H9 (cell line): ENCODE measurements at regions not wholly inside any gene's neighbourhood (a gene's known extent, or its start where the extent isn't known, plus 50 kb on each side); places are given as distances from the start of the nearest gene placed in this dataset.

Experiments used
- DNase-seq: peaks from one replicate; pipeline ENCODE4 v3.0.0-alpha.2; 2017
- H2AFZ ChIP-seq: one replicate; pipeline ENCODE4 v1.6.1; 2013; ENCODE audit warnings: mild to moderate bottlenecking, low read length, control low read depth, moderate library complexity
- H2AK5ac ChIP-seq: 2 replicates; pipeline ENCODE4 v1.6.1; 2013; ENCODE audit warnings: low read length, control low read depth, mixed read lengths; ENCODE audit not compliant: insufficient read length
- H2BK120ac ChIP-seq: one replicate; pipeline ENCODE4 v1.6.1; 2013; ENCODE audit warnings: low read depth, mild to moderate bottlenecking, low read length, control low read depth, inconsistent platforms; ENCODE audit not compliant: poor library complexity, severe bottlenecking
- H2BK12ac ChIP-seq: 2 replicates; pipeline ENCODE4 v1.6.1; 2013; ENCODE audit warnings: low read length, control low read depth, mixed read lengths, low read depth; ENCODE audit not compliant: insufficient read length
- H2BK15ac ChIP-seq: 2 replicates; pipeline ENCODE4 v1.6.1; 2013; ENCODE audit warnings: low read depth, low read length, control low read depth
- H2BK20ac ChIP-seq: one replicate; pipeline ENCODE4 v1.6.1; 2013; ENCODE audit warnings: low read depth, mild to moderate bottlenecking, low read length, control low read depth, inconsistent platforms; ENCODE audit not compliant: poor library complexity, severe bottlenecking
- H2BK5ac ChIP-seq: 2 replicates; pipeline ENCODE4 v1.6.1; 2013; ENCODE audit warnings: low read length, control low read depth, mixed read lengths; ENCODE audit not compliant: insufficient read length
- H3K14ac ChIP-seq: 2 replicates; pipeline ENCODE4 v1.6.1; 2013; ENCODE audit warnings: low read length, control low read depth; ENCODE audit not compliant: insufficient read depth
- H3K18ac ChIP-seq: 2 replicates; pipeline ENCODE4 v1.6.1; 2013; ENCODE audit warnings: low read depth, mild to moderate bottlenecking, mixed read lengths, low read length, control low read depth; ENCODE audit not compliant: insufficient read length
- H3K23ac ChIP-seq: 2 replicates; pipeline ENCODE4 v1.6.1; 2013; ENCODE audit warnings: low read length, control low read depth, mixed read lengths, low read depth; ENCODE audit not compliant: insufficient read length
- H3K23me2 ChIP-seq: 2 replicates; pipeline ENCODE4 v1.6.1; 2013; ENCODE audit warnings: low read depth, mild to moderate bottlenecking, mixed read lengths, low read length, control low read depth; ENCODE audit not compliant: insufficient read length, poor library complexity, severe bottlenecking
- H3K27ac ChIP-seq: 2 replicates; pipeline ENCODE4 v1.5.1; 2013; ENCODE audit warnings: low read length, control low read depth, mixed read lengths, low read depth; ENCODE audit not compliant: insufficient read length
- H3K27me3 ChIP-seq: 2 replicates; pipeline ENCODE4 v1.6.1; 2013; ENCODE audit warnings: low read length, control low read depth, inconsistent platforms; ENCODE audit not compliant: insufficient read depth
- H3K4ac ChIP-seq: 2 replicates; pipeline ENCODE4 v1.6.1; 2013; ENCODE audit warnings: low read depth, mild to moderate bottlenecking, control low read depth, inconsistent platforms, low read length, moderate library complexity
- H3K4me1 ChIP-seq: 2 replicates; pipeline ENCODE4 v1.6.1; 2013; ENCODE audit warnings: low read length, control low read depth, inconsistent platforms; ENCODE audit not compliant: insufficient read depth
- H3K4me2 ChIP-seq: 2 replicates; pipeline ENCODE4 v1.6.1; 2013; ENCODE audit warnings: low read length, control low read depth, mixed read lengths; ENCODE audit not compliant: insufficient read length, insufficient read depth
- H3K56ac ChIP-seq: 2 replicates; pipeline ENCODE4 v1.6.1; 2013; ENCODE audit warnings: low read depth, mild to moderate bottlenecking, mixed read lengths, low read length, control low read depth; ENCODE audit not compliant: insufficient read length
- H3K79me1 ChIP-seq: 2 replicates; pipeline ENCODE4 v1.6.1; 2013; ENCODE audit warnings: low read depth, mild to moderate bottlenecking, moderate library complexity, low read length, control low read depth, inconsistent platforms; ENCODE audit not compliant: insufficient read depth, poor library complexity, severe bottlenecking
- H3K79me2 ChIP-seq: 2 replicates; pipeline ENCODE4 v1.6.1; 2013; ENCODE audit warnings: low read length, control low read depth, inconsistent platforms; ENCODE audit not compliant: insufficient read depth
- H3K9ac ChIP-seq: 2 replicates; pipeline ENCODE4 v1.6.1; 2013; ENCODE audit warnings: low read length, control low read depth, mixed read lengths; ENCODE audit not compliant: insufficient read length; ENCODE audit errors: extremely low read depth
- H3K9me3 ChIP-seq: one replicate; pipeline ENCODE4 v1.6.1; 2013; ENCODE audit warnings: low read depth, low read length, inconsistent platforms; ENCODE audit not compliant: control insufficient read depth
- H3T11ph ChIP-seq: one replicate; pipeline ENCODE4 v1.6.1; 2013; ENCODE audit warnings: mild to moderate bottlenecking, low read length, control low read depth, inconsistent platforms
- H4K20me1 ChIP-seq: one replicate; pipeline ENCODE4 v1.6.1; 2013; ENCODE audit not compliant: control insufficient read depth, insufficient read length, insufficient read depth
- H4K5ac ChIP-seq: 2 replicates; pipeline ENCODE4 v1.6.1; 2013; ENCODE audit warnings: low read depth, mild to moderate bottlenecking, mixed read lengths, low read length, control low read depth; ENCODE audit not compliant: insufficient read length
- H4K8ac ChIP-seq: replicated peaks from 2 replicates; pipeline ENCODE4 v1.6.1; 2013; ENCODE audit warnings: low read length, control low read depth, mixed read lengths, low read depth; ENCODE audit not compliant: insufficient read length
- H4K91ac ChIP-seq: 2 replicates; pipeline ENCODE4 v1.6.1; 2013; ENCODE audit warnings: low read depth, mild to moderate bottlenecking, moderate library complexity, mixed read lengths, low read length, control low read depth; ENCODE audit not compliant: insufficient read length
- H3K27ac Mint-ChIP-seq, 3 experiments: 2 replicates in 2 of 3; 3 replicates in 1 of 3; pipeline ENCODE4 v1.8.0; 2020 to 2021; ENCODE audit warnings: mixed read lengths in 3 of 3, mild to moderate bottlenecking in 1 of 3, moderate library complexity in 1 of 3
- H3K27me3 Mint-ChIP-seq: 2 replicates; pipeline ENCODE4 v1.8.0; 2021; ENCODE audit warnings: low read depth, mild to moderate bottlenecking, moderate library complexity, mixed read lengths
- H3K36me3 Mint-ChIP-seq, 3 experiments: 2 replicates in 2 of 3; 3 replicates in 1 of 3; pipeline ENCODE4 v1.8.0; 2020 to 2021; ENCODE audit warnings: low read depth in 3 of 3, mixed read lengths in 3 of 3; ENCODE audit not compliant: insufficient read depth in 1 of 3
- H3K4me1 Mint-ChIP-seq, 2 experiments: 2 replicates each; pipeline ENCODE4 v1.8.0; 2020; ENCODE audit warnings: mixed read lengths in 2 of 2
- H3K4me3 Mint-ChIP-seq, 2 experiments: 2 replicates in 1 of 2; 3 replicates in 1 of 2; pipeline ENCODE4 v1.8.0; 2020 to 2021; ENCODE audit warnings: mild to moderate bottlenecking in 2 of 2, mixed read lengths in 2 of 2, moderate library complexity in 1 of 2
- H3K9me3 Mint-ChIP-seq, 2 experiments: 2 replicates in 1 of 2; 3 replicates in 1 of 2; pipeline ENCODE4 v1.8.0; 2020; ENCODE audit warnings: mild to moderate bottlenecking in 2 of 2, mixed read lengths in 2 of 2, moderate library complexity in 1 of 2
- CTCF ChIP-seq: fragments of 200-600 bp; sonication (generic); conservative IDR thresholded peaks from 3 replicates; pipeline ENCODE4 v1.8.0; 2021; ENCODE audit warnings: antibody characterized with exemption, mild to moderate bottlenecking
- WGBS: extraction: QIAGEN DNeasy Blood & Tissue Kit; methylation state at CpG from one replicate; pipeline ENCODE4 v1.1.7; 2013; ENCODE audit warnings: missing lambda C conversion rate, low lambda C conversion rate, mixed read lengths; ENCODE audit not compliant: insufficient read length; ENCODE audit errors: extremely low coverage; 5-methylcytosine and 5-hydroxymethylcytosine counted together

- no peaks in the 10 kb centered on the region for H3K23me2 ChIP-seq
- no peaks in the 10 kb centered on the region for H3K4me1 Mint-ChIP-seq
- WGBS, result no CpG with 5 or more reads among the region's 1 CpG
Observed at GRCh38 chr21:23119491-23119890, 2121.3 kb downstream of the NCAM2 start.

More at GRCh38 chr21:23119491-23119890, 2121.3 kb downstream of the NCAM2 start:
- H2AK5ac ChIP-seq, result no peak overlapping the region
- H3K4ac ChIP-seq, result no peak overlapping the region
- no peak overlapping the region for H2BK120ac ChIP-seq
- H2BK15ac ChIP-seq, result no peak overlapping the region
- H3K27ac Mint-ChIP-seq, result no peak overlapping the region
- no peaks in the 10 kb centered on the region for H4K20me1 ChIP-seq
- H4K5ac ChIP-seq, result no peak overlapping the region
- no peak overlapping the region for H3K4me2 ChIP-seq
- H3T11ph ChIP-seq, result no peak overlapping the region
- H3K27me3 Mint-ChIP-seq, result no peaks in the 10 kb centered on the region
- H2BK5ac ChIP-seq, result no peak overlapping the region
- no peak overlapping the region for H4K91ac ChIP-seq
- no peaks in the 10 kb centered on the region for H3K9me3 Mint-ChIP-seq
- TF ChIP-seq CTCF, result no peak
- H3K23ac ChIP-seq, result no peak overlapping the region
- H2BK12ac ChIP-seq, result no peak overlapping the region
- no peak overlapping the region for H4K8ac ChIP-seq
- H3K79me1 ChIP-seq, result no peaks in the 10 kb centered on the region
- no peak overlapping the region for H3K14ac ChIP-seq
- no peak overlapping the region for H3K9ac ChIP-seq
- no peak overlapping the region for H3K27ac ChIP-seq
- no peaks in the 10 kb centered on the region; the same call in 1 of the 2 replicates for H3K27me3 ChIP-seq
- peaks cover under 1% of the 10 kb centered on the region for H3K4me1 ChIP-seq
- H3K56ac ChIP-seq, result no peak overlapping the region
- H2BK20ac ChIP-seq, result no peak overlapping the region
- H3K79me2 ChIP-seq, result no peaks in the 10 kb centered on the region
- H2AFZ ChIP-seq, result no peak overlapping the region
- no peak for DNase-seq
- no peaks in the 10 kb centered on the region for H3K9me3 ChIP-seq
- no peak overlapping the region for H3K4me3 Mint-ChIP-seq
- H3K18ac ChIP-seq, result no peak overlapping the region
- no peaks in the 10 kb centered on the region for H3K36me3 Mint-ChIP-seq
